ENCODE measurements at regions not wholly inside any gene's neighbourhood (a gene's known extent, or its start where the extent isn't known, plus 50 kb on each side); places are given as distances from the start of the nearest gene placed in this dataset.

DNA sequence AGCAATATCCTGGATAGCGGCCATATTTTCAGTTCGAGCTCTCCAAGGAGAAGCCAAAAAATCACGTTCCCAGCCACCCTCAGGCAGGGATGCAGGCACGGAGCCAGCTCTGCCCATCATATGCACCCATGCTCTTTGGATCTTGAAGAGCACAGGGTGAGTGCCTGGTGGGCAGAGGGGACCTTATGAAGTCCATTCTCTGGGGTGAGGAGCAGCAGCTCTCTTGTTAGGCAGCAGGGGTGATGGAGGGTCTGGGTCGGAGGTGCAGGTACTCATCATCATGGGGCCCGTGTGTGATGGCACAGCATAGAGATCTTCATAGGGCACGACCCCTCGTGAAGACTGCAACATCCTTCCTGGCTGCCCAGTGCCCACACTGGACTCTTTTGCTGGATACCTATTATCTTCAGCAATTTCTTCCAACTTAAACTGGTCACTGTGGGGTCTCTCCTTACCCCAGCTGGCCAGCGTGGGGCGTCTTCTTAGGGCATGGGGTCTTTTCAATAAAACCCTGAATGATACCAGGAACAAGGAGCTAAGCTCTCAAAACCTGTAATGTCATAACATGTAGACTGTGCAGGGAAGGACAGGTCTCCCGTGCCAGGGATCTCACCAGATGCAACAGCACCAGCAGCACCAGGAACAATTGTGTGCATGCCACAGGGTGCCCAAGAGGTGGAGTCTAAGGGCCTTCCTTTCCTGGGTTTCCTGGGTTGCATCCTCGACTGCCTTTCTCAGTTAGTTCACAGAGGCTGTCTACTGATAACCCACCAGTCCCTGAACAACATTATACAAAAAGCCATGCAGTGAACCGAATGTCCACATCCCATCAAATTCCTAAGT is 165.0 kb downstream of the TENT4A start:
- Histone ChIP-seq H3K36me3 (ENCODE audit: control insufficient read depth, insufficient read depth, low read length) (no peaks in the 10 kb centered on the region), H3K79me2 (ENCODE audit: control insufficient read depth, insufficient read depth, low read length) (no peaks in the 10 kb centered on the region), H3K4me1 (ENCODE audit: control insufficient read depth, low read depth, low read length) (no peaks in the 10 kb centered on the region), H3K18ac (ENCODE audit: low read length) (no peak overlapping the region), H3K56ac (ENCODE audit: low read length) (no peak overlapping the region), H2BK120ac (ENCODE audit: low read depth, low read length) (no peak overlapping the region), H2AK5ac (ENCODE audit: low read length) (no peak overlapping the region), H2BK5ac (ENCODE audit: low read length) (no peak overlapping the region), H3K79me1 (ENCODE audit: low read length) (no peaks in the 10 kb centered on the region), H3K27me3 (ENCODE audit: insufficient read depth, low read length, poor library complexity) (no peaks in the 10 kb centered on the region), H3K9ac (ENCODE audit: low read length) (no peak overlapping the region), H3K23ac (ENCODE audit: low read length) (no peak overlapping the region), H4K8ac (ENCODE audit: low read depth, low read length) (no peak overlapping the region), H2BK15ac (replicated peaks; ENCODE audit: low read depth) (no peak overlapping the region), H3K4me2 (ENCODE audit: low read length) (no peak overlapping the region), H3K4ac (ENCODE audit: low read depth, low read length) (no peak overlapping the region), H3K4me3 (ENCODE audit: low read length) (no peak overlapping the region), H4K5ac (ENCODE audit: low read length) (no peak overlapping the region), H3K27ac (ENCODE audit: low read depth, low read length) (no peak overlapping the region)
- WGBS (ENCODE audit: extremely low coverage, insufficient coverage, low lambda C conversion rate) = no CpG with 5 or more reads among the region's 13 CpGs
- DNase-seq = no peak

DNA sequence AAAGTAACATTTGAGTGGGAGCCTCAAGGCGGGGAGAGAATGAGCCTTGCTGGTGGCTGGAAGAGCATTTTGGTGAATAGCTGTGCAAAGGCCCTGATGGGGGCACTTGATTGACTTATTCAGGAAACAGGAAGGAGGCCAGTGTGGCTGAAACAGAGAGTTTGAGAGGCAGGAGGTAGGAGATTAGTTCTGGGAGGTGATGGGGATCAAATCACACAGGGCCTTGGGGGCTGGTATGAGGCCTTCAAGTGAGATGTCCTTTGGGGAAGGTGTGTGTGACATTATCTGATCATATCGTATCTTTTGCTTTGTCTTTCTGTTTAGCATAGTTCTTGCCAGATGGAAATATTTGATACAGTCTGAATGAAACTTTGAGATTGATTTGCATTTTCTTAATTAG is 172.3 kb downstream of the TENT4A start:
- no CpG with 5 or more reads among the region's 2 CpGs for whole genome bisulfite sequencing (ENCODE audit: extremely low coverage, insufficient coverage, low lambda C conversion rate)
- H3K79me2 ChIP-seq (ENCODE audit: control insufficient read depth, insufficient read depth, low read length) = no peaks in the 10 kb centered on the region

DNA sequence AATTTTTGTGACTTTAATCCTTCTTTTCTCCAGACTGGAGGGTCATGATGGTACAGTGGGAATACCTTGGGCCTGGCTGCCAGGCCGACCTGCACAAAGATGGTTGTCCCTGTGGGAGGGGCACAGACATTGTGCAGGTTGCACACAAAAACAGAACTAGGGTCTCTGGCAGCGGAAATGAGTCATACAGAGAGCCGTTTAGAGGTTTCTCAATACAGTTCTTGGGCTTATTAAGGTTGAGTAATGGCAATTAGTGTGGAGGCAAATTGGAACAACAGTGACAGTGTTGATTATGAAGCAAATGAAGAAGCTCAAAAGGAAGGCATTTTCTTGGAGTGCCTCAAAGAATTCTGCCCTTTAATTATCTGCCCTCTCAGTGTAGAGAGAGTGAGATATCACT is 173.6 kb downstream of the TENT4A start:
- DNase-seq = no peak
- H3K79me2 ChIP-seq (ENCODE audit: control insufficient read depth, insufficient read depth, low read length) = no peaks in the 10 kb centered on the region
- no peak overlapping the region for H4K5ac ChIP-seq (ENCODE audit: low read length)
- no CpG with 5 or more reads among the region's 3 CpGs for WGBS (ENCODE audit: extremely low coverage, insufficient coverage, low lambda C conversion rate)
- no peak overlapping the region for H2AK5ac ChIP-seq (ENCODE audit: low read length)
- no peak overlapping the region for H4K8ac ChIP-seq (ENCODE audit: low read depth, low read length)
- H3K4ac ChIP-seq (ENCODE audit: low read depth, low read length) = no peak overlapping the region
- no peak overlapping the region for H2BK15ac ChIP-seq (replicated peaks; ENCODE audit: low read depth)
- H3K4me2 ChIP-seq (ENCODE audit: low read length) = no peak overlapping the region
- no peak overlapping the region for H3K23ac ChIP-seq (ENCODE audit: low read length)
- H3K27me3 ChIP-seq (ENCODE audit: insufficient read depth, low read length, poor library complexity) = no peaks in the 10 kb centered on the region
- no peak overlapping the region for H3K27ac ChIP-seq (ENCODE audit: low read depth, low read length)
- H2BK120ac ChIP-seq (ENCODE audit: low read depth, low read length) = no peak overlapping the region
- H3K36me3 ChIP-seq (ENCODE audit: control insufficient read depth, insufficient read depth, low read length) = no peaks in the 10 kb centered on the region
- no peak overlapping the region for H3K18ac ChIP-seq (ENCODE audit: low read length)
- no peaks in the 10 kb centered on the region for H3K79me1 ChIP-seq (ENCODE audit: low read length)
- no peaks in the 10 kb centered on the region for H3K4me1 ChIP-seq (ENCODE audit: control insufficient read depth, low read depth, low read length)
- H3K56ac ChIP-seq (ENCODE audit: low read length) = no peak overlapping the region
- no peak overlapping the region for H3K4me3 ChIP-seq (ENCODE audit: low read length)
- H2BK5ac ChIP-seq (ENCODE audit: low read length) = no peak overlapping the region
- no peak overlapping the region for H3K9ac ChIP-seq (ENCODE audit: low read length)

More for the DNA sequence above, 172.3 kb downstream of the TENT4A start:
- Histone ChIP-seq H3K27me3 (ENCODE audit: insufficient read depth, low read length, poor library complexity) (no peaks in the 10 kb centered on the region), H3K18ac (ENCODE audit: low read length) (no peak overlapping the region), H3K56ac (ENCODE audit: low read length) (no peak overlapping the region), H2BK120ac (ENCODE audit: low read depth, low read length) (no peak overlapping the region), H2AK5ac (ENCODE audit: low read length) (no peak overlapping the region), H3K9ac (ENCODE audit: low read length) (no peak overlapping the region), H3K4ac (ENCODE audit: low read depth, low read length) (no peak overlapping the region), H3K4me2 (ENCODE audit: low read length) (no peak overlapping the region), H2BK5ac (ENCODE audit: low read length) (no peak overlapping the region), H3K27ac (ENCODE audit: low read depth, low read length) (no peak overlapping the region), H3K36me3 (ENCODE audit: control insufficient read depth, insufficient read depth, low read length) (no peaks in the 10 kb centered on the region), H4K8ac (ENCODE audit: low read depth, low read length) (no peak overlapping the region), H4K5ac (ENCODE audit: low read length) (no peak overlapping the region), H3K4me1 (ENCODE audit: control insufficient read depth, low read depth, low read length) (no peaks in the 10 kb centered on the region), H3K79me1 (ENCODE audit: low read length) (no peaks in the 10 kb centered on the region), H3K4me3 (ENCODE audit: low read length) (no peak overlapping the region), H3K23ac (ENCODE audit: low read length) (no peak overlapping the region), H2BK15ac (replicated peaks; ENCODE audit: low read depth) (no peak overlapping the region)
- no peak for DNase-seq

DNA sequence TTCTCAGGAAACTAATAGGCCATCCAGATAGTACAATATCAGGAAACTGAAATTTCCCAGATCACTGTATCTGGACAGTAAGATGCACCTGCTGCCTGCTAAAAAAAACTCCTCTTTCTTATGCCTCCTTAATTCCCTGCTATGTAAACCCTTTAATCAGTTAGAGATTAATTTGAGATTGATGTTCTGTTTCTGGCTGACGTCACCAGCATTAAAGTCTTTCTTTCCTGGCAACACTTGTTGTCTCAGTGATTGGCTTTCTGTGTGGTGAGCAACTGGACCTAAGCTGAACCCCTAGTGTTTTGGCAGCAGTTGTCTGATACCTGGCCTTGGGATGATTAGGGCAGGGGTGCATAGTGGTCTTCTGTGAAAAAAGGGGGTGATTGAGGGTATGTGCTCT is 175.8 kb downstream of the TENT4A start:
- H3K27me3 ChIP-seq (ENCODE audit: insufficient read depth, low read length, poor library complexity) = no peaks in the 10 kb centered on the region
- no peak overlapping the region for H4K8ac ChIP-seq (ENCODE audit: low read depth, low read length)
- H3K36me3 ChIP-seq (ENCODE audit: control insufficient read depth, insufficient read depth, low read length) = no peaks in the 10 kb centered on the region
- H3K4me2 ChIP-seq (ENCODE audit: low read length) = no peak overlapping the region
- H4K5ac ChIP-seq (ENCODE audit: low read length) = no peak overlapping the region
- no peak overlapping the region for H3K4ac ChIP-seq (ENCODE audit: low read depth, low read length)
- H3K27ac ChIP-seq (ENCODE audit: low read depth, low read length) = no peak overlapping the region
- no peak overlapping the region for H3K4me3 ChIP-seq (ENCODE audit: low read length)
- no peaks in the 10 kb centered on the region for H3K79me2 ChIP-seq (ENCODE audit: control insufficient read depth, insufficient read depth, low read length)
- WGBS (ENCODE audit: extremely low coverage, insufficient coverage, low lambda C conversion rate) = no CpG with 5 or more reads among the region's 1 CpG
- H3K18ac ChIP-seq (ENCODE audit: low read length) = no peak overlapping the region
- H2BK5ac ChIP-seq (ENCODE audit: low read length) = no peak overlapping the region
- no peaks in the 10 kb centered on the region for H3K4me1 ChIP-seq (ENCODE audit: control insufficient read depth, low read depth, low read length)
- no peak overlapping the region for H2BK120ac ChIP-seq (ENCODE audit: low read depth, low read length)
- no peak overlapping the region for H2AK5ac ChIP-seq (ENCODE audit: low read length)
- H3K23ac ChIP-seq (ENCODE audit: low read length) = no peak overlapping the region
- H3K56ac ChIP-seq (ENCODE audit: low read length) = no peak overlapping the region
- no peak for DNase-seq
- no peak overlapping the region for H3K9ac ChIP-seq (ENCODE audit: low read length)
- no peak overlapping the region for H2BK15ac ChIP-seq (replicated peaks; ENCODE audit: low read depth)
- no peaks in the 10 kb centered on the region for H3K79me1 ChIP-seq (ENCODE audit: low read length)

DNA sequence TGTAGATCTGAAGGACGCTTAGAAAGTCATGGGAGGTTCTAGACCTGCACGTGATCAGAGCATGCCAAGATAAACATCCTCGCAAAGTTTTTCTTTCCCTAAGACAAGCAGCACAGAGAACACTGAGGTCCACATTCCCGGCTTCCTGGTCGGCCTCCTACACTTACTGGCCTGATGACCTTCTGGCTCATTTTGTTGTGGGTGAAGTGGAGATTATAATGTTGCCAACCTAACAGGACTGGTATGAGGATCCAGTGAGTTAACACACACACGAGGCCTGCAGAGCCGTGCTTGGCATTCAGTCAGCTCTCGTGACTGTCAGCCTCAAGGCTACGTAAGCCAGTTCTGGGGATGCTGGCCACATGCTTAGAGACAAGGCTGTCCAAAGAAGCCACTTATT is 186.0 kb downstream of the TENT4A start:
- H3K79me2 ChIP-seq (ENCODE audit: control insufficient read depth, insufficient read depth, low read length) = no peaks in the 10 kb centered on the region
- DNase-seq = no peak
- H4K5ac ChIP-seq (ENCODE audit: low read length) = no peak overlapping the region
- H3K4me2 ChIP-seq (ENCODE audit: low read length) = no peak overlapping the region
- WGBS (ENCODE audit: extremely low coverage, insufficient coverage, low lambda C conversion rate) = no CpG with 5 or more reads among the region's 9 CpGs
- no peak overlapping the region for H2AK5ac ChIP-seq (ENCODE audit: low read length)
- no peaks in the 10 kb centered on the region for H3K79me1 ChIP-seq (ENCODE audit: low read length)
- no peak overlapping the region for H2BK120ac ChIP-seq (ENCODE audit: low read depth, low read length)
- no peak overlapping the region for H3K4ac ChIP-seq (ENCODE audit: low read depth, low read length)
- no peaks in the 10 kb centered on the region for H3K36me3 ChIP-seq (ENCODE audit: control insufficient read depth, insufficient read depth, low read length)
- H3K27ac ChIP-seq (ENCODE audit: low read depth, low read length) = no peak overlapping the region
- H4K8ac ChIP-seq (ENCODE audit: low read depth, low read length) = no peak overlapping the region
- no peak overlapping the region for H3K23ac ChIP-seq (ENCODE audit: low read length)
- no peaks in the 10 kb centered on the region for H3K4me1 ChIP-seq (ENCODE audit: control insufficient read depth, low read depth, low read length)
- no peak overlapping the region for H2BK5ac ChIP-seq (ENCODE audit: low read length)
- H3K27me3 ChIP-seq (ENCODE audit: insufficient read depth, low read length, poor library complexity) = no peaks in the 10 kb centered on the region
- H3K9ac ChIP-seq (ENCODE audit: low read length) = no peak overlapping the region
- H2BK15ac ChIP-seq (replicated peaks; ENCODE audit: low read depth) = no peak overlapping the region
- no peak overlapping the region for H3K4me3 ChIP-seq (ENCODE audit: low read length)
- H3K18ac ChIP-seq (ENCODE audit: low read length) = no peak overlapping the region
- H3K56ac ChIP-seq (ENCODE audit: low read length) = no peak overlapping the region

Data from mesendoderm (in vitro differentiated cells).